Adipose tissue (tissue), 3 donors: ENCODE measurements at regions not wholly inside any gene's neighbourhood (a gene's known extent, or its start where the extent isn't known, plus 50 kb on each side); places are given as distances from the start of the nearest gene placed in this dataset.
"Not testable (repeated sequence)": the region's sequence is repeated elsewhere in the genome, so short reads cannot be mapped to it uniquely, and the experiment has no call there.

ENCODE experiments used
- H3K27ac ChIP-seq: one replicate; pipeline ENCODE4 v1.5.1; 2013; ENCODE audit warnings: low read depth, low read length
- WGBS, 3 donors: extraction: QIAGEN DNeasy Blood & Tissue Kit; methylation state at CpG; one replicate each; pipeline ENCODE4 v1.1.7; 2013; 5-methylcytosine and 5-hydroxymethylcytosine counted together
- donor health status: healthy with polysubstance abuse.
- donor health status: Bipolar disorder and iron deficiency.
- donor health status: healthy.

- not testable (repeated sequence) for H3K27ac ChIP-seq
- 74 to 84% (median 81%) methylated on average over 8 to 11 of the region's 11 CpGs for WGBS, 3 donors
Observed at GRCh38 chr1:209202321-209202720, 381.2 kb upstream of the CAMK1G start.

GRCh38 chr1:209202830-209203532 lies 380.5 kb upstream of the CAMK1G start:
- WGBS, 3 donors = 0 to 5% (median 0%) methylated on average over 4 of the region's 4 CpGs
- H3K27ac ChIP-seq = no peak overlapping the region

GRCh38 chr1:209203533-209203895 lies 380.0 kb upstream of the CAMK1G start:
- 82 to 88% (median 88%) methylated on average over 7 of the region's 7 CpGs for WGBS, 3 donors
- no peak overlapping the region for H3K27ac ChIP-seq

GRCh38 chr1:209205039-209205438 lies 378.5 kb upstream of the CAMK1G start:
- WGBS, 3 donors = 71 to 76% (median 73%) methylated on average over 4 of the region's 4 CpGs
- H3K27ac ChIP-seq = no peak overlapping the region

GRCh38 chr1:209207126-209207700 lies 376.3 kb upstream of the CAMK1G start:
- WGBS, 3 donors = 30 to 37% (median 30%) methylated on average over 11 of the region's 11 CpGs
- H3K27ac ChIP-seq = no peak overlapping the region

GRCh38 chr1:209207701-209208286 lies 375.7 kb upstream of the CAMK1G start:
- WGBS, 3 donors = 2 to 3% (median 2%) methylated on average over 31 of the region's 31 CpGs
- no peak overlapping the region for H3K27ac ChIP-seq

GRCh38 chr1:209208648-209209047 lies 374.9 kb upstream of the CAMK1G start:
- H3K27ac ChIP-seq = no peak overlapping the region
- 62 to 90% (median 79%) methylated on average over 1 of the region's 1 CpG for WGBS, 3 donors

- WGBS, 3 donors = 63 to 80% (median 70%) methylated on average over 3 of the region's 3 CpGs
- no peak overlapping the region for H3K27ac ChIP-seq
Observed at GRCh38 chr1:209213989-209214388, 369.5 kb upstream of the CAMK1G start.

GRCh38 chr1:209215826-209216225 lies 367.7 kb upstream of the CAMK1G start:
- no peak overlapping the region for H3K27ac ChIP-seq

GRCh38 chr1:209218113-209218512 lies 365.4 kb upstream of the CAMK1G start:
- no peak overlapping the region for H3K27ac ChIP-seq

GRCh38 chr1:209218981-209219380 lies 364.5 kb upstream of the CAMK1G start:
- H3K27ac ChIP-seq = no peak overlapping the region
- 77 to 93% (median 82%) methylated on average over 3 of the region's 3 CpGs for WGBS, 3 donors

- 53 to 65% (median 56%) methylated on average over 16 of the region's 16 CpGs for WGBS, 3 donors
- H3K27ac ChIP-seq = no peak overlapping the region
Observed at GRCh38 chr1:209219791-209220524, 363.6 kb upstream of the CAMK1G start.

GRCh38 chr1:209222826-209223225 lies 360.7 kb upstream of the CAMK1G start:
- H3K27ac ChIP-seq = no peak overlapping the region
- 82 to 92% (median 86%) methylated on average over 5 of the region's 5 CpGs for WGBS, 3 donors

GRCh38 chr1:209223791-209224190 lies 359.7 kb upstream of the CAMK1G start:
- WGBS, 3 donors = 10 to 34% (median 20%) methylated on average over 1 of the region's 1 CpG

GRCh38 chr1:209224886-209225285 lies 358.6 kb upstream of the CAMK1G start:
- whole genome bisulfite sequencing, 3 donors = 80 to 86% (median 80%) methylated on average over 4 of the region's 4 CpGs
- no peak overlapping the region for H3K27ac ChIP-seq

More at GRCh38 chr1:209223791-209224190, 359.7 kb upstream of the CAMK1G start:
- no peak overlapping the region for H3K27ac ChIP-seq

- no peak overlapping the region for H3K27ac ChIP-seq
- 74 to 86% (median 79%) methylated on average over 6 of the region's 6 CpGs for WGBS, 3 donors
Observed at GRCh38 chr1:209227171-209227570, 356.3 kb upstream of the CAMK1G start.

GRCh38 chr1:209227941-209228340 lies 355.6 kb upstream of the CAMK1G start:
- WGBS, 3 donors = 72 to 87% (median 85%) methylated on average over 3 of the region's 3 CpGs

GRCh38 chr1:209229494-209230061 lies 353.9 kb upstream of the CAMK1G start:
- WGBS, 3 donors = 68 to 84% (median 83%) methylated on average over 3 of the region's 3 CpGs
- no peak overlapping the region for H3K27ac ChIP-seq

More at GRCh38 chr1:209227941-209228340, 355.6 kb upstream of the CAMK1G start:
- no peak overlapping the region for H3K27ac ChIP-seq

GRCh38 chr1:209230314-209230713 lies 353.2 kb upstream of the CAMK1G start:
- H3K27ac ChIP-seq = no peak overlapping the region
- 70 to 85% (median 84%) methylated on average over 1 of the region's 1 CpG for WGBS, 3 donors
